DMS53 treated with DMSO at 0.1 percent for 48 hours (cell line): ENCODE measurements at regions not wholly inside any gene's neighbourhood (a gene's known extent, or its start where the extent isn't known, plus 50 kb on each side); places are given as distances from the start of the nearest gene placed in this dataset.

Experiments
- DNase-seq: peaks from one replicate; lab custom pipeline; 2025; ENCODE audit not compliant: unreplicated experiment; lab: John Stamatoyannopoulos, UW

DNA sequence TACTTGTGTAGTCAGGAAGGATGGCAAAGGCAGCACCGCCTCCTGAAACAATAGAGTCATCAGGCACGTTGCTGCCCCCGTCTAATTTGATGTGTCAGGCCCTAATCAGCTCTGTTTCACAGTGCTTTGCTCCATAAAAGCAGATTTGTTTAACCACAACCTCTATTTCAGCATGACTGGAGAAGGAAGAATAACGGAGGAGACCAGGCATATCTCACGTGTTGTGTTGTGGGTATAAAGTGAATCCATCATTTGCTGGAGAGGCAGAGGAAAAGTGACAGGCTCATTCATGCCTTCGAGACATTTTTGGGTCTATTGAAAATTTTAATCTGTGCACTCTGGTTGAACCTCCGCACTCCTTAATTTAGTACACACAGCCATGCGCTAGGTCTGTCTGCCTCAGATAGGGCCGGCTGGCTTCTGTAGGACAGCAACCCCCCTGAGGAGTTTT is 940.4 kb upstream of the SLC10A2 start:
- no peak for DNase-seq

DNA sequence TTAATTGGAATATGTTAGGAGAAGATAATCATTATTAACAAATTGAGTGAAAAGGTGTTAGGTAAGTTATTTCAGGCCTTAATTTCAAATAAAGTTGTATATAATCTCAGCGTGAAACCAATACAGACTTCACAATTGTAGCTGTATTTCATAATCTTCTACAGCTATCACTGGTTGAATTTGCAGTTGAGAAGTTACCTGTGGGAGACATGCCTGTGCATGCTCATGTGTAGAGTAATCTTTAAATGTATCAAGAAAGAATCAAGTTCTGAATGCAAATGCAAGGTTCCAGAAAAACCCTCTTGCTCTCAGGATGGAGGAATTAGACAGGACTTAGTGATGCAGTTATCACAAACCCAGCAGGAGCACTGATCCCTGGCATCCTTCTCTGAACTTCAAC is 938.4 kb upstream of the SLC10A2 start:
- DNase-seq, result no peak

DNA sequence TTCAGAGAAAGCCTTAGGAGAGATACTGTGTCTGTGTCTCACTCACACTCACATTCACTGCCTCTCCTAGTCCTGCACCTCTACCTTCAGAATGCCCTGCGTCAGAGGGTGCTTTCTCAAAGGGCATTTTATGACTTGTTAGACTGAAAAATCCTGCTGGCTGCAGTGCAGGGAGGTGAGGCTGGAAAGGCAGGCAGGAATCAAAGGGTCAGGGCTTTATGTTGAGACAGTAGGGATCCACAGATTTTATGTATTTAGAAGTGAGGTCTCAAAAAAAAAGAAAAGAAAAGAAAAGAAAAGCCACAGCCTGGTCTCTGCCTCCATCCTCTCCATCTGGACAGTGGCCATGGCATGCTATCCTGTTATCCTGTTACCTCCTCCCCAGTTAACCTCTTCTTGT is 936.0 kb upstream of the SLC10A2 start:
- DNase-seq, result no peak

DNA sequence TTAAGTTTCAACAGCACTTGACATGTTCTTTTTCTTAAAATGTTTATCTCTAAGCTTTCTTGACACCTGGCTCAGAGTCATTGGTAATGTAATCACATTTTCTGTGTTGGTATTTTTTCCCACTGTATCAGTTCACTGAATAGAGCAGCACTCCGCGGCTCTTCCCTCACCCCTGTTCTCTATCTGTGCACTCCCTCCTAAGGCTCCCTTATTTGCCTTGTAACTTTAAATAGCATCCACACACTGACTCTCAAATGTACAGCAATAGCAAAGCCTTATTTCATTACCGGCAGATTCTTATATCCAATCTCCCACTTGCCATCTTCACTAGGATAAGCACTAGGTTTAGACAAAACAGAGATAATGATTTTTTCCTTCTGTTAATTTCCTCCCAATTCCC is 935.5 kb upstream of the SLC10A2 start:
- DNase-seq, result no peak

DNA sequence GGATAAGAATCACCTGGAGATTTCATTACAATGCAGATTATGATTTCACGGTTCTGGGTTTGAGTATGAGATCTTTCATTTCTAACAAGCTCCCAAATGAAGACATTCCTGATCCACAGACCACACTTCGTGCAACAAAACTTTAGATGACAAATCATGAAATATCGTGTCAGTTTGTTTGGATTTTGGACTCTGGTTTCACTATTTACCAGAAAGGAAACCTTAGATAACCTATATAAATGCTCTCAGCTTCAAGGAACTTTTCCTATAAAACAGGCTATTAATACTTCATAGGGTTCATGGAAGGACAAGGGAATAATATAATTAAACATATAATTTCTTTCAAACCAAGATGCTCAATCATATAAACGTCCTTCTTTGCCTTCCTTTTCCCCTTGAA is 930.5 kb upstream of the SLC10A2 start:
- no peak for DNase-seq

GRCh38 chr13:103983948-103984347 is 917.7 kb upstream of the SLC10A2 start:
- DNase-seq, result no peak

GRCh38 chr13:103976371-103976770 is 910.2 kb upstream of the SLC10A2 start:
- no peak for DNase-seq

- DNase-seq, result no peak
These were observed 907.5 kb upstream of the SLC10A2 start for GRCh38 chr13:103973740-103974139.

DNA sequence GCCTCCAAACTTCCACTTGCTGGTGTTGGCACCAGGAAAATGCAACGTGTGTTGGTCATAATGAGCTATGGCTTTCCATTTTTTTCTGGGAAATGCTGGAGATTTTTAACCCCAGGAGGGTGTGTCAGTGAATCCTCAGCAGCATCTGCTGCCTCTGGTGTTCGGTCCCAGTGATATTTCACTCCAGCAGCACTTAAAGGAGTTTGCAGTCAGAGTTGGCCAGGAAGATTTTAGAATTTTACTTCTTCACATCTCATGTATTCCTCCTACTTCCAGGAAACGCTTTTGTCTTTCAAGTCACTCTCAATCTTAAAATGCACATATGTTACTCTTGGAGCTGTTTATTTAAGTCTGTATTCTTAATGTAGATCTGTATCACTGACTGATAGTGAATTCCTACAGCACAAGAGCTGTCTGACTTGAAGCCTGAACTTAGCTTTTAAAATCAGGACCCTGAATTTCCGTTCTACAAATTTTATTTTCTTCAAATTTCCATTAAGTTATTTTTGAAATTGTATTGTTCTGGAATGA is 903.4 kb upstream of the SLC10A2 start:
- no peak for DNase-seq

- no peak for DNase-seq
These were observed 899.5 kb upstream of the SLC10A2 start for GRCh38 chr13:103965506-103966243.

DNA sequence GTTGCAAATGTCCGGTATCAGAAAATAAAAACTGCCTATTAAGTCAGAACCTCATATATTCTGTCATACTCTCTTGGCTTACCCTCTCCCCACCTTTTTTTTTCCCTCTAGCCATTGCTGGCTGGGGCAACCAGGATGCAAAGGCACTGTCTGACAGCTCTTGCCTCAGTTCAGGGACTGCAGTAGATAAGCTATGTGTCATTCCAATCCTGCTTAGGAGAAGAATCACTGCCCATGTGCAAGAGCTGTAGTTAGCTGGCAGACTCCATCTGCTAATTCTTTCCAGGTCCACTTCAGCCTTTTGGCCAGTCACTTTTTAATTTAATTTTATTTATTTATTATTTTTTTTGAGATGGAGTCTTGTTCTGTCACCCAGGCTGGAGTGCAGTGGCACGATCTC is 895.6 kb upstream of the SLC10A2 start:
- DNase-seq, result no peak

GRCh38 chr13:103961129-103961528 is 894.9 kb upstream of the SLC10A2 start:
- DNase-seq, result no peak

DNA sequence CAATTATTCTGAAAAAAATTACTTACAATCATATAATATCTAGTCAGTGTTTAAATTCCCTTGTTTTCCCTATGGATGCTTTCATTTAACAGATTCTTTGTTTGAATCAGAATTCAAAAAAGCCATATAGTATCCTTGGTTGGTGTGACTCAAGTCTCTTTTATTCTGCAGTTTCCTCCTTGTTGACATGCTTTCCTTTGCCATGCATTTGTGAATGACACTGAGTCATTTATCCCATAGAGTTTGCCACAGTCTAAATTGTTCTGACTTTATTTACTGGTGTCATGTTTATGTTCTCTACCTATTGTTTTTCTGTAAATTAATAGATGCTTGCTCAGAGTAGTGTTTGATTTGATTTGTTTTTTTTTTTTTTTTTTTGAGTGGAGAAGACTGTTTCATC is 893.8 kb upstream of the SLC10A2 start:
- no peak for DNase-seq

DNA sequence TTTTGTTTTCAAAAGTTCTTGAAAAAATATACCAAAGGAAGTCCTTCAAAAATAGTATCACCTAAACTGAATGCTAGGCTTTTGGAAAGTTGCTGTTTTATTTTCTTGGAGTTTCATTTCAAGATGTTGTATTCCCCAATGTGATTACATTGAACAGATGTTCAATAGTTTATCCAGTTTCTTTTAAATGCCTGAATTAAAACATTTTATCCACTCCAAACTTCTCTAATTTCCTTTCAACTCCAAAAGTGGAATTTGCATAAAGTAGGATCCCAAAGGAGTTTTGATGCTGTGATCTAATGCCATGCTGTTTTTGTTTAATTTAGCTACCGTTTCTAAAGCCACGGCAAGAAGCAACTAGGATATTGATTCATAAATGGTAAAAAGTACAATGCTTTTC is 892.5 kb upstream of the SLC10A2 start:
- DNase-seq, result no peak

- DNase-seq, result no peak
These were observed 891.7 kb upstream of the SLC10A2 start for GRCh38 chr13:103957939-103958338.

- DNase-seq, result no peak
These were observed 887.6 kb upstream of the SLC10A2 start for GRCh38 chr13:103953859-103954258.

- no peak for DNase-seq
These were observed 886.0 kb upstream of the SLC10A2 start for GRCh38 chr13:103952183-103952582.

DNA sequence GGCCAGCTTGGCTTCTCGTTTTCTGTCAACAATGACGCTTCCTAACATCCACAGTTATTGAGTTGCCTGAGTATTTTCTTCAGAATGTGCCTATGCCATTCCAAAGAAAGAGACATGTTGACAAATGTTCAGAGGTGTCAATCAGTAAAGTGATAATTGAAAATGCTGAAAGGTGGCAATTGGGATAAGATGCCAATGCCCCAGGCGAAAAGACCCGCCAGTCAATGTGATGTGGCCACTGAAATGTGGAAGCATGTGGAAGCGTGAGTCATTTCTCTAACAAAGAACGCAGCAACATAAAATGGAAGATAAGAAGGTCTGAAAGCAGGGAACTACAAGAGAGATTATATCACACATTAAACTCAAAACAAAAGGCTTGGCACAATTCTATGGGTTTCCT is 882.2 kb upstream of the SLC10A2 start:
- no peak for DNase-seq

DNA sequence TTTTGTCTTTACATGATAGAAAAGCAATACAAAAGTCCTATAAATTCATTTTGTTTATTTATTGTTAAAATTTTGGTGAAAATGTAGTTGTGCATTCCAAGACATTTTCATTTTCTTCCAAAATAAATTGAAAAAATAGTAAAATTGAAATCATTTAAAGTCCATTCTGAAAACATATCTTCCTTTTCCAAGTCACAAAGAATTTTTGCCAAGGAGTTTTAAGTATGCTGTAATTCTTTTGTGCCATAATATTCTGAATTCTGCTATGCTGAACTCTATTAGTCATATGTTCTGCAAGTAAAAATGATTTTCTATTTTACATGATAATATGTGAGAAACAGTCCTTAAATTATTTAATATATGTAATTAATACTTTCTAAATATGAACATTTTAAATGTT is 879.6 kb upstream of the SLC10A2 start:
- DNase-seq, result no peak

DNA sequence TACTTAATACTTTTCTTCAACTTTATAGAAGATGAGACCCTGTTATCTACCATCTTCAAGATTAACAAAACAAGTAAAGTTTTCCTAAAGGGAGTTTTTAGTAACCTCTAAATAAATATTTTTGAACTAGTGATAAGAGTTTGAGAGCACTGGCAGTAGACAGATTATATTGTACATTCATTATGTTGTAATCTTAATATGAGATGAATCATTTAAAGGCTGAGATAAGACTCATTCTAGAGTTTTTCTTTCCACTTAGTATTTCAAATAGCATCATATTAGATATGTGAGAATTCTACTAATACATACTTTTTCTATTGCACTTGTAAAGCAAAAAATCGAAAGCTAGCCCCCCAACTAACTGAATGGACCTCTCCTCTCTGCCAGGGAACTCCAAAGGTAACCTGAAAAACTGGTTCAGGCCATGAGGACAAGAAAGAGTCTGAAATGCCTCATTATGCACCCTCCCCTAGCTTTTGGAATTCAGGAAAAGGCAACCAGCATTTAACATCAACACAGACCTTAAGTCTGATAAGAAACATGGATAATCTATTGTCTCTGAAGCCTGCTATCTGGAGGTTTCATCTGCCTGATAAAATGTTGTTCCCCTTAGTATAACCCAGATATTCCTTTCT is 875.4 kb upstream of the SLC10A2 start:
- DNase-seq, result no peak

DNA sequence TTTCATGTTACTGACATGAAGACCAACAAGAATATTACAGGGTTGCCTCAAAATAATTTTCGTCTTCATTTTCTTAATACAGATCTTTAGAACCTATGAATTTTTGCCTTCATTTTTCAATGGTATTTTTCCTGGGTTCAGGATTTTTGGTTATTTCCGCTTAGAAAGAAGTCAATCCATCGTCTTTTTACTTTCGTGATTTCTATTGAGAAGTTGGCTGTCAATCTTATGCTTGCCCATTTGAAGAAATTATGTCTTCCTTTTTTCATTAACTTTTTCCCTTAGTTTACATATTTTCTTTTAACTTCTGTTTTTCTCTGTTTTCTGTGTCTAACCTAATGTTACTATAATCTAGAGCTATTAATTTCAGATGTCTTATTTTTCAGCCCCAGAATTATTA is 868.9 kb upstream of the SLC10A2 start:
- DNase-seq, result no peak

DNA sequence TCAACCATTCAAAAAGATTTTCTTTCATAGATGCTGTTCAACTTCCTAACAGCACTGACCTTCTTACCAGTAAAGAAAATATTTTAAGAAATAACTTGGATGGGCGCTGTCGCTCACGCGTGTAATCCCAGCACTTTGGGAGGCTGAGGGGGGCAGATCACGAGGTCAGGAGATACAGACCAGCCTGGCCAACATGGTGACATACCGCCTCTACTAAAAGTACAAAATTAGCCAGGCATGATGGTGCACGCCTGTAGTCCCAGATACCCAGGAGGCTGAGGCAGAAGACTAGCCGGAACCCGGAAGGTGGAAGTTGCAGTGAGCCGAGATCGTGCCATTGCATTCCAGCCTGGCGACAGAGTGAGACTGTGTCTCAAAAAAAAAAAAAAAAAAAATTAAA is 865.7 kb upstream of the SLC10A2 start:
- DNase-seq, result no peak
